HS-5 (cell line): ENCODE measurements at regions not wholly inside any gene's neighbourhood (a gene's known extent, or its start where the extent isn't known, plus 50 kb on each side); places are given as distances from the start of the nearest gene placed in this dataset.

Experiments used
- DNase-seq: peaks from one replicate; pipeline ENCODE4 v3.0.0-alpha.2; 2012; ENCODE audit warnings: low read depth

GRCh38 chr4:122203407-122203806, 51.3 kb downstream of the BLTP1 start:
- no peak for DNase-seq

GRCh38 chr4:122205687-122206086, 53.6 kb downstream of the BLTP1 start:
- DNase-seq, result no peak

- no peak for DNase-seq
Measured at GRCh38 chr4:122212880-122213279, 60.7 kb downstream of the BLTP1 start.

- no peak for DNase-seq
Measured at GRCh38 chr4:122218762-122219161, 66.6 kb downstream of the BLTP1 start.

- no peak for DNase-seq
Measured at GRCh38 chr4:122219356-122219755, 67.2 kb downstream of the BLTP1 start.

- DNase-seq, result no peak
Measured at GRCh38 chr4:122221322-122221721, 69.2 kb downstream of the BLTP1 start.

GRCh38 chr4:122224348-122224747, 72.2 kb downstream of the BLTP1 start:
- DNase-seq, result no peak

GRCh38 chr4:122227202-122227601, 75.1 kb downstream of the BLTP1 start:
- no peak for DNase-seq

- DNase-seq, result no peak
Measured at GRCh38 chr4:122229857-122230256, 77.7 kb downstream of the BLTP1 start.

- DNase-seq, result no peak
Measured at GRCh38 chr4:122232633-122233032, 80.5 kb downstream of the BLTP1 start.

GRCh38 chr4:122234686-122235085, 82.6 kb downstream of the BLTP1 start:
- DNase-seq, result no peak

- no peak for DNase-seq
Measured at GRCh38 chr4:122243785-122244184, 91.7 kb downstream of the BLTP1 start.

- DNase-seq, result no peak
Measured at GRCh38 chr4:122244764-122245163, 92.6 kb downstream of the BLTP1 start.

- DNase-seq, result no peak
Measured at GRCh38 chr4:122246551-122246950, 94.4 kb downstream of the BLTP1 start.

GRCh38 chr4:122249357-122249756, 97.2 kb downstream of the BLTP1 start:
- DNase-seq, result no peak

- no peak for DNase-seq
Measured at GRCh38 chr4:122252584-122252983, 100.5 kb downstream of the BLTP1 start.

- no peak for DNase-seq
Measured at GRCh38 chr4:122259849-122260248, 107.7 kb downstream of the BLTP1 start.

GRCh38 chr4:122276359-122276758, 102.5 kb upstream of the ADAD1 start:
- no peak for DNase-seq

- DNase-seq, result no peak
Measured at GRCh38 chr4:122278976-122279375, 99.8 kb upstream of the ADAD1 start.

- DNase-seq, result no peak
Measured at GRCh38 chr4:122279670-122280069, 99.1 kb upstream of the ADAD1 start.

- peak; percentile 9 for DNase-seq
Measured at GRCh38 chr4:122285285-122285684, 93.5 kb upstream of the ADAD1 start.

- DNase-seq, result no peak
Measured at GRCh38 chr4:122293374-122294365, 85.1 kb upstream of the ADAD1 start.

GRCh38 chr4:122297694-122298093, 81.1 kb upstream of the ADAD1 start:
- DNase-seq, result no peak

GRCh38 chr4:122300776-122301175, 78.0 kb upstream of the ADAD1 start:
- no peak for DNase-seq
